ENCODE measurements at regions not wholly inside any gene's neighbourhood (a gene's known extent, or its start where the extent isn't known, plus 50 kb on each side); places are given as distances from the start of the nearest gene placed in this dataset.

DNA sequence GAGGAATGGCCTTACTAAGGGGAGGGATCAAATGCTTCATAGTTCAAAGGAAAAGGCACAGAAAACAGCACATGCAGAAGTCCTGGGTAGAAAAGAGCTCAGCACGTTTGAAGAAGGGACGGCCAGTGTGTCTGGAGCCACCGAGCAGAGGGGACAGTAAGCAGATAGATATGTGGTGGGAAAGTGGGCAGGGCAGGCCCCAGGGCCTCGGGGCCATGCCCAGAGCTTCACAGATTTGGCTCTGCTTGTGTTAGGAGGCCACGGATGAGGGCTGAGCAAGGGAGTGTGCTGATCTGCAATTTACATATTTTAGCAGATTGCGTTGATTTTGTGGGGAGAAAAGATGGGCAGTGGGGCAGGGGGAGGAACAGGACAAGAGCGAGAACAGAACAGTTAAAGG lies 343.1 kb downstream of the LPIN1 start:
- Histone ChIP-seq H3K27ac (no peak overlapping the region), H3K4me3 (replicated peaks in 1 of 3) (no peak overlapping the region), H3K36me3 (no peaks in the 10 kb centered on the region), H3K4me1 (no peaks in the 10 kb centered on the region), H3K9me3 (no peaks in the 10 kb centered on the region), H3K27me3 (no peaks in the 10 kb centered on the region)
- TF ChIP-seq POLR2A (IDR thresholded peaks at IDR 0.05) (no peak), CTCF (IDR thresholded peaks at IDR 0.05) (no peak)
- DNase-seq, result no peak
- 85% methylated on average over 7 of the region's 7 CpGs for WGBS, 2 donors
- intact Hi-C loops (cut with DNase I), result no loop called here

- TF ChIP-seq POLR2A (IDR thresholded peaks at IDR 0.05) (no peak), CTCF (IDR thresholded peaks at IDR 0.05) (no peak)
- H3K9me3 ChIP-seq, result no peaks in the 10 kb centered on the region
- no peak overlapping the region for H3K27ac ChIP-seq
- no peaks in the 10 kb centered on the region for H3K27me3 ChIP-seq
- intact Hi-C loops (cut with DNase I), result no loop called here
- H3K4me1 ChIP-seq, result no peaks in the 10 kb centered on the region
- WGBS, 2 donors, result 89 to 96% methylated on average over 3 of the region's 3 CpGs
- no peak overlapping the region for H3K4me3 ChIP-seq (replicated peaks in 1 of 3)
- no peaks in the 10 kb centered on the region for H3K36me3 ChIP-seq
- DNase-seq, result no peak
Observed at GRCh38 chr2:12090072-12090471, 343.6 kb downstream of the LPIN1 start.

GRCh38 chr2:12090590-12090989 lies 344.2 kb downstream of the LPIN1 start:
- Histone ChIP-seq H3K27me3 (no peaks in the 10 kb centered on the region), H3K4me3 (replicated peaks in 1 of 3) (no peak overlapping the region), H3K27ac (no peak overlapping the region), H3K36me3 (no peaks in the 10 kb centered on the region), H3K4me1 (no peaks in the 10 kb centered on the region), H3K9me3 (no peaks in the 10 kb centered on the region)
- no peak for TF ChIP-seq CTCF (IDR thresholded peaks at IDR 0.05)
- no peak for TF ChIP-seq POLR2A (IDR thresholded peaks at IDR 0.05)
- no peak for DNase-seq
- WGBS, 2 donors, result 83 to 84% methylated on average over 3 of the region's 3 CpGs
- intact Hi-C loops (cut with DNase I), result no loop called here

DNA sequence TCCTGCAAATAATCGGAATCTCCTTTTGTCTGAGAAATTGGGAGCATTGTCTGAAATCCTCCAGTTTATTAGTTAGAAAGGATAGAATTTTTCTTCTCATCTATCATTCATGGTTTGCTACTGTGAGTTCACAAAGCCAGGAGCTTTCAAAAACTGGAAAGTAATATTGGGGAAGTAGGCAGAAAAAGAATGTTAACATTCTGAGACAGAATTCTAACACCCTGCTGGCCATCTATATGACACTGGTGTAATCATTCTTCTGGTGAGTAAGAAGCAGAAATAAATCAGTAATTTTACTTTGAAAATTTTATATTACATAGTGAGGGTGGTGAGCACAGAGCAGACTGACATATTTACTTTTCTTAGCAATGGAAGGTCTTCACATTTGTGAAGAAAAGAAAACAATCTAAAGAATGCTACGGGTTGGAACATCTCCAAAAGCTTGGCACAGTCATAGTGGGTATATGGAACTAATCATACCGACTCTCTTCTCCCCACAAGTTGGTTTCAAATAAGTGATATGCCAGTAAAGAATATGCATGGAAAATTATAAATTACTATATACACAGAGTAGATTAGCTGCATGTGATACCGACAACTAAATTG lies 344.9 kb downstream of the LPIN1 start:
- WGBS, 2 donors, result 65% methylated on average over 4 of the region's 4 CpGs
- Histone ChIP-seq H3K27me3 (no peaks in the 10 kb centered on the region), H3K9me3 (no peaks in the 10 kb centered on the region), H3K4me3 (replicated peaks in 1 of 3) (no peak overlapping the region), H3K27ac (no peak overlapping the region), H3K4me1 (no peaks in the 10 kb centered on the region), H3K36me3 (no peaks in the 10 kb centered on the region)
- no peak for DNase-seq
- intact Hi-C loops (cut with DNase I), result no loop called here
- no peak for TF ChIP-seq CTCF (IDR thresholded peaks at IDR 0.05)
- no peak for TF ChIP-seq POLR2A (IDR thresholded peaks at IDR 0.05)

DNA sequence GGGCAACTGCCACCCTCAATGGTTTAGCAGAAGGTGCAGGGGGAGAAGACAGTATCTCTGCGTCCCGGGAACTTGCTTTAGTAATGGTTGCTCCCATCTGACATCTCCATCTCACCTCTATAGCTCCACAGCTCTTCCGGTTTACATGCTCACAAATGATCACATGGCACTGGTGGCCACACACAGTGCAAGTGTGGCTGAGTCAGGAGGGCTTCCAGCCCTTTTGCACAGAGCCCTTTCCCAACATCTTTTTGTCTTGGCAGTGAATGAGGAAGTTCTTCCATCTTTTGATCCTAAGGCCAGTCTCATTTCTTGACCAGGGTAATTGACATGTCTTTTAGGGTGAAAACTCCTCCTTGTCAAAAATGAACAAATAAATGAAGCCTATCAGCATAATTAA lies 347.7 kb downstream of the LPIN1 start:
- H3K9me3 ChIP-seq, result no peaks in the 10 kb centered on the region
- 93 to 96% methylated on average over 3 of the region's 3 CpGs for WGBS, 2 donors
- no peak for TF ChIP-seq CTCF (IDR thresholded peaks at IDR 0.05)
- no peak for TF ChIP-seq POLR2A (IDR thresholded peaks at IDR 0.05)
- no peak for DNase-seq
- H3K4me3 ChIP-seq (replicated peaks in 1 of 3), result no peak overlapping the region
- no peaks in the 10 kb centered on the region for H3K4me1 ChIP-seq
- intact Hi-C loops (cut with DNase I), result no loop called here
- no peaks in the 10 kb centered on the region for H3K27me3 ChIP-seq
- no peaks in the 10 kb centered on the region for H3K36me3 ChIP-seq
- no peak overlapping the region for H3K27ac ChIP-seq
